B cell (primary cell): ENCODE measurements at regions not wholly inside any gene's neighbourhood (a gene's known extent, or its start where the extent isn't known, plus 50 kb on each side); places are given as distances from the start of the nearest gene placed in this dataset.

Experiments
- ATAC-seq: fragments of 200-7000 bp; cut with Tn5 transposase; one replicate; pipeline ENCODE4 v1.10.0; 2021; ENCODE audit warnings: low read depth, mild to moderate bottlenecking, moderate number of reproducible peaks, moderate library complexity
- CTCF ChIA-PET: fragments of 350-600 bp; sonication (Branson Sonifier 250); formaldehyde crosslinking; loops from one replicate; lab custom pipeline; 2021; ENCODE audit warnings: antibody characterized with exemption, inconsistent platforms; lab: Charles Lee
- POLR2A ChIA-PET: fragments of 350-600 bp; sonication (Branson Sonifier 250); formaldehyde crosslinking; loops from one replicate; lab custom pipeline; 2021; ENCODE audit warnings: antibody characterized with exemption; lab: Charles Lee
- DNase-seq: peaks from one replicate; pipeline ENCODE4 v3.0.0; 2013
- H2AFZ ChIP-seq: 2 replicates; pipeline ENCODE4 v1.6.1; 2012; ENCODE audit warnings: mild to moderate bottlenecking, low read depth, low read length; ENCODE audit not compliant: insufficient read depth, poor library complexity, severe bottlenecking
- H3K27ac ChIP-seq, 2 donors: 1 replicate in 1 of 2; 2 replicates in 1 of 2; pipeline ENCODE4 v1.5.1; 2012 to 2013; ENCODE audit warnings: low read length in 2 of 2, mild to moderate bottlenecking in 2 of 2, moderate library complexity in 1 of 2
- H3K27me3 ChIP-seq, 4 experiments: fragments of 200-600 bp in 1 of 4; sonication (generic) in 1 of 4; replicated peaks in 1 of 4; 1 replicate in 2 of 4; 2 replicates in 2 of 4; pipeline versions ENCODE4 v1.6.1 to v1.7.0; 2013 to 2016; ENCODE audit warnings: low read length in 3 of 4, mild to moderate bottlenecking in 2 of 4, mixed read lengths in 1 of 4, moderate library complexity in 1 of 4; ENCODE audit not compliant: insufficient read depth in 4 of 4, control insufficient read depth in 3 of 4; ENCODE audit errors: control extremely low read depth in 1 of 4
- H3K36me3 ChIP-seq, 2 experiments: replicated peaks in 1 of 2; 1 replicate in 1 of 2; 2 replicates in 1 of 2; pipeline versions ENCODE4 v1.6.1 to v1.7.1; 2013; ENCODE audit warnings: low read length in 1 of 2; ENCODE audit not compliant: insufficient read depth in 2 of 2, control insufficient read depth in 1 of 2; ENCODE audit errors: control extremely low read depth in 1 of 2, extremely low read depth in 1 of 2
- H3K4me1 ChIP-seq, 2 donors: fragments of 200-600 bp in 1 of 2; sonication (generic) in 1 of 2; 1 replicate in 1 of 2; 2 replicates in 1 of 2; pipeline versions ENCODE4 v1.5.1 to v1.6.1; 2013 to 2017; ENCODE audit warnings: low read length in 2 of 2; ENCODE audit not compliant: control insufficient read depth in 2 of 2, insufficient read depth in 2 of 2
- H3K4me2 ChIP-seq: replicated peaks from 2 replicates; pipeline ENCODE3; 2012; ENCODE audit warnings: mild to moderate bottlenecking, low read depth, low read length; ENCODE audit not compliant: poor library complexity, severe bottlenecking
- H3K4me3 ChIP-seq, 5 experiments: fragments of 200-600 bp in 1 of 5; sonication (generic) in 1 of 5; 1 replicate in 3 of 5; 2 replicates in 2 of 5; pipeline versions ENCODE4 v1.5.1 to v1.7.0; 2011 to 2016; ENCODE audit warnings: low read length in 4 of 5, mild to moderate bottlenecking in 4 of 5, low read depth in 2 of 5, control low read depth in 1 of 5, moderate library complexity in 1 of 5; ENCODE audit not compliant: insufficient read depth in 1 of 5; ENCODE audit errors: control extremely low read depth in 1 of 5, extremely low read depth in 1 of 5
- H3K79me2 ChIP-seq: fragments of 200-600 bp; sonication (generic); one replicate; pipeline ENCODE4 v1.6.0; 2016; ENCODE audit warnings: low read length; ENCODE audit not compliant: control insufficient read depth, insufficient read depth
- H3K9ac ChIP-seq: fragments of 200-600 bp; sonication (generic); 2 replicates; pipeline ENCODE4 v1.6.1; 2017; ENCODE audit warnings: mild to moderate bottlenecking, low read length, moderate library complexity
- H3K9me3 ChIP-seq, 3 donors: one replicate each; pipeline versions ENCODE4 v1.6.1 to v1.7.1; 2013; ENCODE audit warnings: low read length in 2 of 3; ENCODE audit not compliant: control insufficient read depth in 2 of 3, insufficient read depth in 1 of 3; ENCODE audit errors: control extremely low read depth in 1 of 3
- H4K20me1 ChIP-seq: 2 replicates; pipeline ENCODE4 v1.6.0; 2012; ENCODE audit warnings: mild to moderate bottlenecking, low read length; ENCODE audit not compliant: insufficient read depth, control insufficient read depth, poor library complexity, severe bottlenecking
- H3K27ac Mint-ChIP-seq: one replicate; pipeline ENCODE4 v1.8.0; 2021; ENCODE audit warnings: mixed read lengths
- H3K27me3 Mint-ChIP-seq: one replicate; pipeline ENCODE4 v1.8.0; 2021; ENCODE audit warnings: mixed read lengths
- H3K4me1 Mint-ChIP-seq: one replicate; pipeline ENCODE4 v1.8.0; 2021; ENCODE audit warnings: mixed read lengths
- H3K4me3 Mint-ChIP-seq: one replicate; pipeline ENCODE4 v1.8.0; 2021; ENCODE audit warnings: mixed read lengths
- H3K9me3 Mint-ChIP-seq: one replicate; pipeline ENCODE4 v1.8.0; 2022; ENCODE audit warnings: mixed read lengths; ENCODE audit not compliant: insufficient read depth
- CTCF ChIP-seq: fragments of 200-600 bp; IDR thresholded peaks from one replicate; pipeline ENCODE4 v1.8.0; 2022; ENCODE audit warnings: antibody characterized with exemption, mild to moderate bottlenecking
- EZH2 ChIP-seq: IDR thresholded peaks from 2 replicates; pipeline ENCODE4 v1.6.1; 2012; ENCODE audit warnings: borderline replicate concordance, low read depth, mild to moderate bottlenecking, moderate library complexity, low read length; ENCODE audit not compliant: insufficient read depth, poor library complexity, severe bottlenecking
- WGBS: methylation state at CpG from one replicate; pipeline ENCODE4 v1.1.5; 2013; ENCODE audit warnings: missing lambda C conversion rate; ENCODE audit not compliant: insufficient coverage; 5-methylcytosine and 5-hydroxymethylcytosine counted together
- intact Hi-C: fragments of 100-400 bp; cut with micrococcal nuclease; formaldehyde crosslinking; loops from one replicate; pipeline ENCODE4 v1.10.0; 2022

DNA sequence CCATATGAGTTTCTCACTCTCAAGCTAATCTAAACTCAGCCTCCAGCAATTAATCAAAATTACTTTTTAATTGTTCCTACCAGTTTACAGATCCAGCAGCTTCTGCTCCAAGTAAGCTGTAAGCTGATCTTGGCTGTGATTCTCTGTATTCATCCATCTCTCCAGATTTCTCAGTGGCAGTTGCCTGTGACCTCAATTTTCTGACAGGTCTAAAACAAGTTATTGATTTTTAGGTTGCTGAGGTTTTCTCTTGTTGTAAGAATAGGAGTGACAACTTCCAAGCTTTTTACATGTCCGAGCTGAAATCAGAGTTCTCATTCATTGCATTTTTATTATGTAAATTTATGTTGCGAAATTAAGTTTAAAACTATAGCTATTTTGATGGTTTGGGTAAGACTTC, 1044.4 kb downstream of the PLA2G4A start:
- H3K4me1 Mint-ChIP-seq, result no peaks in the 10 kb centered on the region
- TF ChIP-seq EZH2, result no peak
- no peak for TF ChIP-seq CTCF

DNA sequence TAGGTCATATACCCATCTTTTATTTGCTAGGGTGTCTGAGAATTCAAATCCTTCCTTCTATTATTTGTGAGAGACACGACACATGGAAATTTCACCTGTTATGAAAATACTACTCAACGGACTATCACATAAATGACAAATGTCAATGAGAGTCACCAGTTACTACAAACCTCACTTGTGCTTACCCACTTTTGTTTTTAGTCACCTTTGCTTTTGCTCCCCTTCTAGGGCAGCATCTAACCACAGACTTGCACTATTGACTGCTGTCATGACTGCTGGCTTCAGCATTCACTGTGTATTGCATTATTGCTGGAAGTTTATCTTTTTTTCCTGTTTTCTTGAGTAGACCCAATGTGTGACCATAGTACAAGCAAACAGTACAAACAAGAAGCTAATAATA, 1048.0 kb downstream of the PLA2G4A start:
- ATAC-seq (no peak), DNase-seq (no peak)
- Histone ChIP-seq H4K20me1 (no peaks in the 10 kb centered on the region), H3K4me1 (no peaks in the 10 kb centered on the region), H2AFZ (no peak overlapping the region), H3K36me3 (no peaks in the 10 kb centered on the region), H3K9me3 (no peaks in the 10 kb centered on the region), H3K27me3 (no peaks in the 10 kb centered on the region), H3K4me2 (no peak overlapping the region), H3K79me2 (no peaks in the 10 kb centered on the region), H3K4me3 (no peak overlapping the region), H3K9ac (no peak overlapping the region), H3K27ac (no peak overlapping the region)
- Mint-ChIP-seq H3K27ac (no peak overlapping the region), H3K4me1 (no peaks in the 10 kb centered on the region), H3K9me3 (peaks cover 6% of the 10 kb centered on the region), H3K4me3 (no peak overlapping the region), H3K27me3 (no peaks in the 10 kb centered on the region)
- POLR2A ChIA-PET, result no interaction called here
- CTCF ChIA-PET, result no interaction called here
- TF ChIP-seq CTCF (no peak), EZH2 (no peak)
- 100% methylated on average over 2 of the region's 2 CpGs for WGBS
- intact Hi-C loops, result no loop called here

More for the DNA sequence above, 1044.4 kb downstream of the PLA2G4A start:
- Histone ChIP-seq H3K4me1 (no peaks in the 10 kb centered on the region), H3K4me3 (no peak overlapping the region), H3K79me2 (no peaks in the 10 kb centered on the region), H2AFZ (no peak overlapping the region), H4K20me1 (no peaks in the 10 kb centered on the region), H3K4me2 (no peak overlapping the region), H3K27ac (no peak overlapping the region), H3K36me3 (no peaks in the 10 kb centered on the region), H3K27me3 (no peaks in the 10 kb centered on the region), H3K9me3 (no peaks in the 10 kb centered on the region), H3K9ac (no peak overlapping the region)
- POLR2A ChIA-PET, result no interaction called here
- peaks cover 6% of the 10 kb centered on the region for H3K9me3 Mint-ChIP-seq
- no peak for ATAC-seq
- DNase-seq, result no peak
- H3K27ac Mint-ChIP-seq, result no peak overlapping the region
- H3K4me3 Mint-ChIP-seq, result no peak overlapping the region
- CTCF ChIA-PET, result no interaction called here
- no CpG with 5 or more reads among the region's 2 CpGs for WGBS
- H3K27me3 Mint-ChIP-seq, result no peaks in the 10 kb centered on the region
- intact Hi-C loops, result no loop called here
